Midbrain (tissue), 1 donor: ENCODE measurements at regions not wholly inside any gene's neighbourhood (a gene's known extent, or its start where the extent isn't known, plus 50 kb on each side); places are given as distances from the start of the nearest gene placed in this dataset.
"Not testable (repeated sequence)": the region's sequence is repeated elsewhere in the genome, so short reads cannot be mapped to it uniquely, and the experiment has no call there.

ENCODE experiments used
- DNase-seq: peaks from one replicate; lab custom pipeline; 2025; lab: John Stamatoyannopoulos, UW

GRCh38 chr5:29170599-29170998 is 2022.9 kb upstream of the CDH6 start:
- DNase-seq, result no peak

GRCh38 chr5:29169886-29170285 is 2023.6 kb upstream of the CDH6 start:
- DNase-seq, result no peak

- no peak for DNase-seq
Observed at GRCh38 chr5:29162297-29162696, 2031.2 kb upstream of the CDH6 start.

GRCh38 chr5:29161399-29162291 is 2031.8 kb upstream of the CDH6 start:
- DNase-seq, result no peak

- no peak for DNase-seq
Observed at GRCh38 chr5:29157975-29158374, 2035.5 kb upstream of the CDH6 start.

GRCh38 chr5:29150840-29151239 is 2042.6 kb upstream of the CDH6 start:
- DNase-seq, result no peak

- DNase-seq, result no peak
Observed at GRCh38 chr5:29148581-29148980, 2044.9 kb upstream of the CDH6 start.

GRCh38 chr5:29148073-29148472 is 2045.4 kb upstream of the CDH6 start:
- DNase-seq, result no peak

- no peak for DNase-seq
Observed at GRCh38 chr5:29143266-29143665, 2050.2 kb upstream of the CDH6 start.

- DNase-seq, result no peak
Observed at GRCh38 chr5:29134418-29134817, 2059.1 kb upstream of the CDH6 start.

GRCh38 chr5:29131285-29131684 is 2062.2 kb upstream of the CDH6 start:
- DNase-seq, result no peak

- DNase-seq, result no peak
Observed at GRCh38 chr5:29130786-29131185, 2062.7 kb upstream of the CDH6 start.

- DNase-seq, result not testable (repeated sequence)
Observed at GRCh38 chr5:29127524-29128156, 2065.8 kb upstream of the CDH6 start.

GRCh38 chr5:29126462-29126861 is 2067.0 kb upstream of the CDH6 start:
- DNase-seq, result not testable (repeated sequence)

GRCh38 chr5:29122306-29122705 is 2071.2 kb upstream of the CDH6 start:
- no peak for DNase-seq

- no peak for DNase-seq
Observed at GRCh38 chr5:29114331-29114768, 2076.0 kb upstream of the CDH9 start.

- DNase-seq, result no peak
Observed at GRCh38 chr5:29113516-29113915, 2075.1 kb upstream of the CDH9 start.

GRCh38 chr5:29099585-29099984 is 2061.2 kb upstream of the CDH9 start:
- no peak for DNase-seq

GRCh38 chr5:29089591-29090130 is 2051.3 kb upstream of the CDH9 start:
- no peak for DNase-seq

- no peak for DNase-seq
Observed at GRCh38 chr5:29085142-29085541, 2046.8 kb upstream of the CDH9 start.

- DNase-seq, result no peak
Observed at GRCh38 chr5:29079771-29080170, 2041.4 kb upstream of the CDH9 start.

- no peak for DNase-seq
Observed at GRCh38 chr5:29077451-29077850, 2039.1 kb upstream of the CDH9 start.

- DNase-seq, result no peak
Observed at GRCh38 chr5:29069104-29069402, 2030.7 kb upstream of the CDH9 start.
